HCT116 (cell line): ENCODE measurements at regions not wholly inside any gene's neighbourhood (a gene's known extent, or its start where the extent isn't known, plus 50 kb on each side); places are given as distances from the start of the nearest gene placed in this dataset.

ENCODE experiments used
- ATAC-seq: fragments of 200-7000 bp; cut with Tn5 transposase; 2 replicates; pipeline ENCODE4 v1.9.1; 2020; ENCODE audit warnings: mild to moderate bottlenecking, moderate library complexity
- BruUV-seq: library from RNA; stranded (reverse); fragments of 400-500 nt; replicated peaks from 2 replicates; lab custom pipeline; 2021; lab: Mats Ljungman, UMichigan
- CTCF ChIA-PET: fragments of 300-600 bp; sonication (Branson Sonifier 250); formaldehyde crosslinking; loops from one replicate; lab custom pipeline; 2021; ENCODE audit warnings: antibody characterized with exemption; lab: Charles Lee
- POLR2A ChIA-PET: fragments of 300-600, 350-600 bp; sonication (Branson Sonifier 250); formaldehyde crosslinking; loops from one replicate; lab custom pipeline; 2021; ENCODE audit warnings: antibody characterized with exemption; lab: Charles Lee
- RAD21 ChIA-PET, 2 experiments: fragments of 300-600 bp; sonication (Branson Sonifier 250); formaldehyde crosslinking; loops; one replicate each; lab custom pipeline; 2023; ENCODE audit warnings: low total read pairs in 2 of 2; ENCODE audit not compliant: uncharacterized antibody in 2 of 2, unreplicated experiment in 2 of 2, low non-redundant PET in 1 of 2; lab: Charles Lee
- DNase-seq: peaks from one replicate; pipeline ENCODE4 v3.0.0-alpha.2; 2010; ENCODE audit warnings: low read depth, low spot score
- H2AFZ ChIP-seq: fragments of 200-600 bp; shearing (Covaris generic), sonication (generic); 2 replicates; pipeline ENCODE4 v1.6.1; 2017; ENCODE audit warnings: low read depth, mixed run types, mixed read lengths, antibody characterized with exemption, low read length; ENCODE audit not compliant: poor library complexity, severe bottlenecking
- H3K27ac ChIP-seq: 2 replicates; pipeline ENCODE4 v1.5.1; 2012; ENCODE audit warnings: low read depth, low read length
- H3K27me3 ChIP-seq: fragments of 200-600 bp; sonication (generic); 2 replicates; pipeline ENCODE4 v1.6.1; 2016; ENCODE audit warnings: mixed run types, low read length, mixed read lengths; ENCODE audit not compliant: insufficient read depth
- H3K36me3 ChIP-seq, 2 experiments: fragments of 200-500 bp in 1 of 2; fragments of 200-600 bp in 1 of 2; sonication (Bioruptor generic) in 1 of 2; sonication (generic) in 1 of 2; 2 replicates each; pipeline versions ENCODE4 v1.5.1 to v1.6.1; 2014 to 2016; ENCODE audit warnings: low read length in 2 of 2, inconsistent platforms in 1 of 2, mixed read lengths in 1 of 2, mixed run types in 1 of 2; ENCODE audit not compliant: insufficient read depth in 2 of 2, control insufficient read depth in 1 of 2
- H3K4me1 ChIP-seq, 2 experiments: fragments of 200-600 bp in 1 of 2; sonication (generic) in 1 of 2; 2 replicates each; pipeline versions ENCODE4 v1.5.1 to v1.6.1; 2012 to 2017; ENCODE audit warnings: low read length in 2 of 2, inconsistent platforms in 1 of 2, mild to moderate bottlenecking in 1 of 2, mixed read lengths in 1 of 2, mixed run types in 1 of 2, moderate library complexity in 1 of 2; ENCODE audit not compliant: insufficient read depth in 2 of 2, control insufficient read depth in 1 of 2
- H3K4me2 ChIP-seq: fragments of 200-600 bp; sonication (generic); 2 replicates; pipeline ENCODE4 v1.6.1; 2017; ENCODE audit warnings: mixed run types, low read length, mixed read lengths
- H3K4me3 ChIP-seq, 2 experiments: fragments of 200-600 bp in 1 of 2; sonication (generic) in 1 of 2; replicated peaks in 1 of 2; 2 replicates each; pipeline ENCODE4 v1.5.1; 2011 to 2016; ENCODE audit warnings: low read length in 2 of 2, control low read depth in 1 of 2, low read depth in 1 of 2, mild to moderate bottlenecking in 1 of 2, mixed read lengths in 1 of 2, mixed run types in 1 of 2
- H3K79me2 ChIP-seq: fragments of 200-600 bp; sonication (generic); 2 replicates; pipeline ENCODE4 v1.6.1; 2017; ENCODE audit warnings: mild to moderate bottlenecking, mixed run types, low read length, moderate library complexity, mixed read lengths; ENCODE audit not compliant: insufficient read depth
- H3K9ac ChIP-seq: fragments of 200-600 bp; sonication (generic); 2 replicates; pipeline ENCODE4 v1.6.1; 2016; ENCODE audit warnings: low read length, mixed read lengths
- H3K9me2 ChIP-seq: fragments of 200-600 bp; sonication (generic), shearing (Covaris generic); 2 replicates; pipeline ENCODE4 v1.6.1; 2017; ENCODE audit warnings: mixed run types, mild to moderate bottlenecking, moderate library complexity; ENCODE audit not compliant: insufficient read depth
- H3K9me3 ChIP-seq, 2 experiments: fragments of 200-500 bp in 1 of 2; fragments of 200-600 bp in 1 of 2; sonication (Bioruptor generic) in 1 of 2; sonication (generic) in 1 of 2; 2 replicates each; pipeline ENCODE4 v1.6.1; 2014 to 2017; ENCODE audit warnings: low read length in 2 of 2, mixed read lengths in 2 of 2, inconsistent platforms in 1 of 2, low read depth in 1 of 2, mild to moderate bottlenecking in 1 of 2, mixed run types in 1 of 2, moderate library complexity in 1 of 2; ENCODE audit not compliant: control insufficient read depth in 1 of 2, insufficient read depth in 1 of 2
- H4K20me1 ChIP-seq: fragments of 200-600 bp; sonication (generic), shearing (Covaris generic); 2 replicates; pipeline ENCODE4 v1.6.1; 2017; ENCODE audit warnings: mixed run types, mild to moderate bottlenecking, moderate library complexity; ENCODE audit not compliant: insufficient read depth
- ATF3 ChIP-seq: IDR thresholded peaks from 2 replicates; pipeline ENCODE4 v1.6.1; 2012
- CBX3 ChIP-seq: IDR thresholded peaks from 2 replicates; pipeline ENCODE4 v1.6.1; 2012; ENCODE audit warnings: low read depth
- CEBPB ChIP-seq: IDR thresholded peaks from 2 replicates; pipeline ENCODE4 v1.6.1; 2012; ENCODE audit warnings: low read depth
- ELF1 ChIP-seq: IDR thresholded peaks from 2 replicates; pipeline ENCODE4 v1.6.1; 2012; ENCODE audit warnings: low read depth, borderline replicate concordance
- EZH2 ChIP-seq: fragments of 200-600 bp; sonication (generic); IDR thresholded peaks from 2 replicates; pipeline ENCODE4 v1.6.1; 2017; ENCODE audit warnings: antibody characterized with exemption, mixed run types
- EZH2phosphoT487 ChIP-seq: fragments of 200-600 bp; IDR thresholded peaks from 2 replicates; pipeline ENCODE4 v1.6.1; 2018; ENCODE audit warnings: antibody characterized with exemption, borderline replicate concordance
- JUND ChIP-seq: IDR thresholded peaks from 2 replicates; pipeline ENCODE4 v1.6.1; 2012
- POLR2A ChIP-seq: IDR thresholded peaks from 2 replicates; pipeline ENCODE4 v1.7.0; 2011; ENCODE audit warnings: borderline replicate concordance; ENCODE audit not compliant: insufficient read depth, insufficient read length; ENCODE audit errors: extremely low read depth
- RAD21 ChIP-seq: IDR thresholded peaks from 2 replicates; pipeline ENCODE4 v1.6.1; 2012; ENCODE audit warnings: low read depth, mild to moderate bottlenecking
- SIN3A ChIP-seq: IDR thresholded peaks from 2 replicates; pipeline ENCODE4 v1.6.1; 2012; ENCODE audit warnings: low read depth
- SP1 ChIP-seq: IDR thresholded peaks from 2 replicates; pipeline ENCODE4 v1.6.1; 2012; ENCODE audit warnings: low read depth
- YY1 ChIP-seq: IDR thresholded peaks from 2 replicates; pipeline ENCODE4 v1.6.1; 2011; ENCODE audit warnings: low read length, low read depth, moderate library complexity, mild to moderate bottlenecking; ENCODE audit not compliant: insufficient replicate concordance; ENCODE audit errors: extremely low read depth
- ZBTB33 ChIP-seq: IDR thresholded peaks from 2 replicates; pipeline ENCODE4 v1.6.1; 2011; ENCODE audit warnings: mild to moderate bottlenecking, low read length, moderate library complexity; ENCODE audit not compliant: insufficient replicate concordance; ENCODE audit errors: extremely low read depth
- intact Hi-C: fragments of 100-400 bp; cut with micrococcal nuclease; formaldehyde crosslinking; loops from 2 replicates; pipeline ENCODE4 v1.10.0; 2022
- TF ChIP-seq, protein P1 (sequence below): IDR thresholded peaks from 2 replicates; pipeline ENCODE4 v1.6.1; 2012
- TF ChIP-seq, protein P2 (sequence below): IDR thresholded peaks from 2 replicates; pipeline ENCODE4 v1.6.1; 2012; ENCODE audit warnings: low read depth

DNA sequence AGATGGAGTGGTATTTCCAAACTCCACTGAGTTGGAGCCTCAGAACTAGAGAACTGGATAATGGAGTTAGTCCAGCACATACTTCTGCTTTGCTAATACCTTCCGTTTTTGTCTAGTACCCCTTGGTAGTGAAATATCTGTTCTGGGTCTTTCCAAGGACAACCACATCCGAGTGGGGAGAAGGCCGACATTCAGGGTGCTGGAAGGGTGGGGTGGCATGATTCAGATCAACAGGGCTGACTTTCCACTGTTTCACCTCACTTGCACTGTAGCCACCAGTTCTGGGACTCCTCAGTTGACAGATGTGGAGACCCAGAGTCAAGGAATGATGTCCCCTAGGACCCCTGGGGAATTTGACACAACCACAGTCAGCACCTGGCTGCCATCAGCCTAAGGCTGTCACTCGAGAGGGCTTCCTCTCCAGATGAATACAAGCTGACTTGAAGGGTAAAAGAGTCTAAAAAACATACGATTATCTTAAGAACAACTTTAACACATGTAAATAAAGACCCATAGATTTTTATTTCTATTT is 84.8 kb upstream of the HNF1B start:
- no peak overlapping the region for H3K9ac ChIP-seq
- no peak overlapping the region for H3K27ac ChIP-seq
- H3K4me2 ChIP-seq, result no peak overlapping the region
- H2AFZ ChIP-seq, result no peak overlapping the region
- TF ChIP-seq, protein P1, sequence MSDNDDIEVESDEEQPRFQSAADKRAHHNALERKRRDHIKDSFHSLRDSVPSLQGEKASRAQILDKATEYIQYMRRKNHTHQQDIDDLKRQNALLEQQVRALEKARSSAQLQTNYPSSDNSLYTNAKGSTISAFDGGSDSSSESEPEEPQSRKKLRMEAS, result no peak
- TF ChIP-seq JUND, result no peak
- no peak for TF ChIP-seq ZBTB33
- TF ChIP-seq EZH2, result no peak
- TF ChIP-seq CEBPB, result no peak
- no peak for TF ChIP-seq ATF3
- no peak for TF ChIP-seq POLR2A
- TF ChIP-seq SIN3A, result no peak
- no peak for TF ChIP-seq ELF1
- TF ChIP-seq YY1, result no peak
- no peak for TF ChIP-seq SP1
- no peak for TF ChIP-seq EZH2phosphoT487
- TF ChIP-seq RAD21, result no peak
- no peak for TF ChIP-seq CBX3
- TF ChIP-seq, protein P2, sequence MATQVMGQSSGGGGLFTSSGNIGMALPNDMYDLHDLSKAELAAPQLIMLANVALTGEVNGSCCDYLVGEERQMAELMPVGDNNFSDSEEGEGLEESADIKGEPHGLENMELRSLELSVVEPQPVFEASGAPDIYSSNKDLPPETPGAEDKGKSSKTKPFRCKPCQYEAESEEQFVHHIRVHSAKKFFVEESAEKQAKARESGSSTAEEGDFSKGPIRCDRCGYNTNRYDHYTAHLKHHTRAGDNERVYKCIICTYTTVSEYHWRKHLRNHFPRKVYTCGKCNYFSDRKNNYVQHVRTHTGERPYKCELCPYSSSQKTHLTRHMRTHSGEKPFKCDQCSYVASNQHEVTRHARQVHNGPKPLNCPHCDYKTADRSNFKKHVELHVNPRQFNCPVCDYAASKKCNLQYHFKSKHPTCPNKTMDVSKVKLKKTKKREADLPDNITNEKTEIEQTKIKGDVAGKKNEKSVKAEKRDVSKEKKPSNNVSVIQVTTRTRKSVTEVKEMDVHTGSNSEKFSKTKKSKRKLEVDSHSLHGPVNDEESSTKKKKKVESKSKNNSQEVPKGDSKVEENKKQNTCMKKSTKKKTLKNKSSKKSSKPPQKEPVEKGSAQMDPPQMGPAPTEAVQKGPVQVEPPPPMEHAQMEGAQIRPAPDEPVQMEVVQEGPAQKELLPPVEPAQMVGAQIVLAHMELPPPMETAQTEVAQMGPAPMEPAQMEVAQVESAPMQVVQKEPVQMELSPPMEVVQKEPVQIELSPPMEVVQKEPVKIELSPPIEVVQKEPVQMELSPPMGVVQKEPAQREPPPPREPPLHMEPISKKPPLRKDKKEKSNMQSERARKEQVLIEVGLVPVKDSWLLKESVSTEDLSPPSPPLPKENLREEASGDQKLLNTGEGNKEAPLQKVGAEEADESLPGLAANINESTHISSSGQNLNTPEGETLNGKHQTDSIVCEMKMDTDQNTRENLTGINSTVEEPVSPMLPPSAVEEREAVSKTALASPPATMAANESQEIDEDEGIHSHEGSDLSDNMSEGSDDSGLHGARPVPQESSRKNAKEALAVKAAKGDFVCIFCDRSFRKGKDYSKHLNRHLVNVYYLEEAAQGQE, result no peak
- ChIA-PET CTCF (interaction anchor here (1.5 to 1.8 kb wide), 2 partner anchors 11 to 14 kb away, joined by 3 to 4 read pairs; no protein-coding TSS in a partner anchor), POLR2A (no interaction called here), RAD21 (no interaction called here)
- no peaks in the 10 kb centered on the region for H4K20me1 ChIP-seq
- DNase-seq, result no peak
- H3K4me3 ChIP-seq, result no peak overlapping the region
- no peaks in the 10 kb centered on the region for H3K36me3 ChIP-seq
- no peaks in the 10 kb centered on the region for H3K27me3 ChIP-seq
- H3K79me2 ChIP-seq, result no peaks in the 10 kb centered on the region
- intact Hi-C loops, result no loop called here
- H3K4me1 ChIP-seq, result peaks cover 14 to 30% of the 10 kb centered on the region in 2 experiments
- H3K9me2 ChIP-seq, result no peaks in the 10 kb centered on the region
- BruUV-seq, result no TSS peak
- H3K9me3 ChIP-seq, result no peaks in the 10 kb centered on the region
- no peak for ATAC-seq
